ENCODE measurements at regions not wholly inside any gene's neighbourhood (a gene's known extent, or its start where the extent isn't known, plus 50 kb on each side); places are given as distances from the start of the nearest gene placed in this dataset.

DNA sequence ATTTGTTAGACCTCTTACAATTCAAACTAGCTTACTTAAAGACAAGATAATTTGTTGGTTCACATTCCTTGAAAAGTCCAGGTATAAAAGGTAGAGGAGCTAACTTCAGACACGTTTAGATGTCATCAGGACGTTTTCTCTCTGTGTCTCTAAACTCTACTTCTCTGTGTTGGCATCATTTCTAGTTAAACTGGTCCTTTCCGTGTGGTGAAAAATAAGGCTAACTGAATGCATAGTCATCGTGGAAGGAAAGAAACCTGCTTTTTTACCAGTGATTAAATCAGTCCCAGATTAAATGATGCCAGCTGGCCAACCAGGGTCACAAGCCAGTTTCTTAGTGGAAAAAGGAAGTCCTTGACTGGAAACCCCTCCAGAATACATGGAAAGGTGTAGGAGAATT is 168.4 kb upstream of the AHI1 start:
- H4K20me1 ChIP-seq (ENCODE audit: insufficient read depth, low read length) = no peaks in the 10 kb centered on the region
- H2AFZ ChIP-seq (ENCODE audit: low read depth, low read length) = no peak overlapping the region
- H3K9ac ChIP-seq (ENCODE audit: low read length) = no peak overlapping the region
- H3K36me3 ChIP-seq (replicated peaks; ENCODE audit: low read depth, low read length) = no peaks in the 10 kb centered on the region
- no peak overlapping the region for H3K4me3 ChIP-seq (ENCODE audit: low read length)
- TF ChIP-seq, protein P1, sequence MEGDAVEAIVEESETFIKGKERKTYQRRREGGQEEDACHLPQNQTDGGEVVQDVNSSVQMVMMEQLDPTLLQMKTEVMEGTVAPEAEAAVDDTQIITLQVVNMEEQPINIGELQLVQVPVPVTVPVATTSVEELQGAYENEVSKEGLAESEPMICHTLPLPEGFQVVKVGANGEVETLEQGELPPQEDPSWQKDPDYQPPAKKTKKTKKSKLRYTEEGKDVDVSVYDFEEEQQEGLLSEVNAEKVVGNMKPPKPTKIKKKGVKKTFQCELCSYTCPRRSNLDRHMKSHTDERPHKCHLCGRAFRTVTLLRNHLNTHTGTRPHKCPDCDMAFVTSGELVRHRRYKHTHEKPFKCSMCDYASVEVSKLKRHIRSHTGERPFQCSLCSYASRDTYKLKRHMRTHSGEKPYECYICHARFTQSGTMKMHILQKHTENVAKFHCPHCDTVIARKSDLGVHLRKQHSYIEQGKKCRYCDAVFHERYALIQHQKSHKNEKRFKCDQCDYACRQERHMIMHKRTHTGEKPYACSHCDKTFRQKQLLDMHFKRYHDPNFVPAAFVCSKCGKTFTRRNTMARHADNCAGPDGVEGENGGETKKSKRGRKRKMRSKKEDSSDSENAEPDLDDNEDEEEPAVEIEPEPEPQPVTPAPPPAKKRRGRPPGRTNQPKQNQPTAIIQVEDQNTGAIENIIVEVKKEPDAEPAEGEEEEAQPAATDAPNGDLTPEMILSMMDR (IDR thresholded peaks at IDR 0.05; ENCODE audit: low read depth, low read length) = no peak
- no peak for TF ChIP-seq EZH2phosphoT487 (IDR thresholded peaks at IDR 0.05; ENCODE audit: low read depth)
- no peak overlapping the region for H3K4me2 ChIP-seq (ENCODE audit: low read length)
- no peaks in the 10 kb centered on the region for H3K79me2 ChIP-seq (ENCODE audit: low read length)
- no peak overlapping the region for H3K27ac ChIP-seq (ENCODE audit: low read length)
- H3K9me3 ChIP-seq (ENCODE audit: insufficient read depth, low read length) = no peaks in the 10 kb centered on the region
- no peaks in the 10 kb centered on the region for H3K27me3 ChIP-seq (ENCODE audit: low read depth, low read length)
- H3K4me1 ChIP-seq (ENCODE audit: low read length) = no peaks in the 10 kb centered on the region

DNA sequence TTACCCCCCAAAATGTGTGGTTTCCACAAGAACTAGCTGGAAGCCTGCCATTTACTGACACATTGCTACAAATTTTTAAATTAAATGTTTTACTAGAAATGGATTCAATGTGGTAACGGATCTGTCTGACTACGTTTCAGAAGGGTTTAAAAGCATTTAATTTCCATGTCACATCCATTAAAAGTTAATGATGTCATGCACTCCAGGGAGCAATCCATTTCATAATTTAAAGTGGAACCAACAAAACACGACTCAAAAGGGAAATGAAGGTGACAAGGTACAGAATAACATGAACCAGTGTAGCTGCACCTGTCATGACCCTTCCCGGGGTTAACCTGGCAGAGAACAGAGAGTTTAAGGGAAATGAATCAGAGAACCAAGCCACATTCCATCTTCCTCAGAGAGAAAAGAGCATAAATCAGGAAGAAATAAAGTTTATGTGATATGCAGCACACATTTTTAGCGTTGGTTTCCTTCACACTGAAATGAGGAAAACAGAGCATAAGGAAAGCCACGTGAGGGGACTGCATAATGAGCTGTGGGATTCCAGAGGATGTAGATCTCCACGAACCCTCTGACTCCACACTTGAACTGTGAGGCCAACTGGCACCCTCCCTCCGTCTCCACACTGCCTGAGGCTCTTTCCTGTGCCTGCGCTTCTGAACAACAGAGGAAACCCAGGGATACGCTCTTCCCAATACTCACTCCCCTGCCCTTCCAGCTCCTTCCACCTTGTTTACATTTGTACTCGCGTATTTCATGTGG is 170.3 kb upstream of the AHI1 start:
- no peaks in the 10 kb centered on the region for H3K36me3 ChIP-seq (replicated peaks; ENCODE audit: low read depth, low read length)
- H3K4me1 ChIP-seq (ENCODE audit: low read length) = no peaks in the 10 kb centered on the region
- H2AFZ ChIP-seq (ENCODE audit: low read depth, low read length) = no peak overlapping the region
- no peak overlapping the region for H3K4me3 ChIP-seq (ENCODE audit: low read length)
- TF ChIP-seq, protein P1 (IDR thresholded peaks at IDR 0.05; ENCODE audit: low read depth, low read length) = no peak
- TF ChIP-seq EZH2phosphoT487 (IDR thresholded peaks at IDR 0.05; ENCODE audit: low read depth) = no peak
- H3K79me2 ChIP-seq (ENCODE audit: low read length) = no peaks in the 10 kb centered on the region
- no peaks in the 10 kb centered on the region for H3K9me3 ChIP-seq (ENCODE audit: insufficient read depth, low read length)
- no peak overlapping the region for H3K9ac ChIP-seq (ENCODE audit: low read length)
- H4K20me1 ChIP-seq (ENCODE audit: insufficient read depth, low read length) = no peaks in the 10 kb centered on the region
- H3K4me2 ChIP-seq (ENCODE audit: low read length) = no peak overlapping the region
- H3K27ac ChIP-seq (ENCODE audit: low read length) = no peak overlapping the region
- no peaks in the 10 kb centered on the region for H3K27me3 ChIP-seq (ENCODE audit: low read depth, low read length)

DNA sequence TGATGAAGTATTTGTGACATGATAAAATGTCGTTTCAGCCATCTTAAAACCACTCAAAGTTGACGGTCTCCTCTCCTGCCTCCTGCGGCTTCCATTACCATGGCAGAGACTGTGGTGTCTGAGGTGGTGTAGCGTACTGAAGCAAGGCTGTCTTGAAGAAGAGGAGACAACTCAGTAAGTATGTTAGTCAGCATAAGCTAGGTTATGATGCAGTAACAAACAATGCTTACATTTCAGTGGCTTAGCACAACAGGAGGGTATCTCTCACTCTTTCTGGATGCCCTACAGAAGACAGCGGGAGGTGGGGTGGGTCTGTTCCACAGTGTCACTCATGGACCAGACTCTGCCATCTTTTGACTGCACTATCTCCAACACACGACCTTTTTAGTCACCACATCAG is 174.7 kb upstream of the AHI1 start:
- H3K4me3 ChIP-seq (ENCODE audit: low read length) = no peak overlapping the region
- no peaks in the 10 kb centered on the region for H4K20me1 ChIP-seq (ENCODE audit: insufficient read depth, low read length)
- H3K36me3 ChIP-seq (replicated peaks; ENCODE audit: low read depth, low read length) = no peaks in the 10 kb centered on the region
- H3K9me3 ChIP-seq (ENCODE audit: insufficient read depth, low read length) = no peaks in the 10 kb centered on the region
- no peak overlapping the region for H3K27ac ChIP-seq (ENCODE audit: low read length)
- no peaks in the 10 kb centered on the region for H3K4me1 ChIP-seq (ENCODE audit: low read length)
- no peak overlapping the region for H3K4me2 ChIP-seq (ENCODE audit: low read length)
- H3K27me3 ChIP-seq (ENCODE audit: low read depth, low read length) = no peaks in the 10 kb centered on the region
- H3K79me2 ChIP-seq (ENCODE audit: low read length) = no peaks in the 10 kb centered on the region
- TF ChIP-seq, protein P1 (IDR thresholded peaks at IDR 0.05; ENCODE audit: low read depth, low read length) = no peak
- no peak for TF ChIP-seq EZH2phosphoT487 (IDR thresholded peaks at IDR 0.05; ENCODE audit: low read depth)
- no peak overlapping the region for H3K9ac ChIP-seq (ENCODE audit: low read length)
- H2AFZ ChIP-seq (ENCODE audit: low read depth, low read length) = no peak overlapping the region

DNA sequence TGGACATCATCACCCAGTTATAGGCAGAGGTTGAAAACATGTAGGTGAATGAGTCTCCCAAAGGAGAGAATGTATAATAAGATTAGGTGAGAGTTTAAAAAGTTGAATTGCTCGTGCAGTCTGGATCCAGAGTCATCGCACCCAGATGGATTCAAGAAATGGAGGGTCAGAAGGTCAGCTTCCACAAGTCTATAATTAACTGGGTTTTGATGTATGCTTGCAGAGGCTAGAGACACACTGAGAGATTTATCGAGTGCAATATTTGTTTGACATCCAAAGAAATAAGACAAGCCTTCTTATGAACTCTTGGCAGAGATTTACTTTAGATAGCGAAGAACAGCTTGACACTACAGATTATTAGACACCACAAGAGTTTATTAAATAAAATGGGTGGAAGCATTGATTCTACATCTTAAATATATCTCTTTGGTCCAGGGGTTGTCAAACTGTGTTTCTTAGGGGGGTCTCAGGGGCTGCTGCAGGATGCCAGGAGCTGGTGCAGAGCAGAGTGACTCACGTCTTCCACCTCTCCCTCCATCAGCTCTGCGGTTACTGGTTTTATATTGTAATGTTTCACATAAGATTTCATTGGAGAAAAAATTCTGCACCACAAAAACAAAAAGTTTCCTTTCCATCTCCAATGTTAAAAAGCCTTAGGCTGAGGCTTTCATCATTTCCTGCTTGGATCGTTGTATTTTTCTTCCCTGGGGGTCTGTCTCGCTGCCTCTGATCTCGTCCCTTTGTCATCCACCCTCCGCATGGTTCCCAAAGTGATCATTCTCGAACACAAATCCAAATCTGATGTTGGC is 176.2 kb upstream of the AHI1 start:
- H3K27me3 ChIP-seq (ENCODE audit: low read depth, low read length) = no peaks in the 10 kb centered on the region
- H3K36me3 ChIP-seq (replicated peaks; ENCODE audit: low read depth, low read length) = no peaks in the 10 kb centered on the region
- no peak overlapping the region for H3K4me3 ChIP-seq (ENCODE audit: low read length)
- no peaks in the 10 kb centered on the region for H3K4me1 ChIP-seq (ENCODE audit: low read length)
- H3K27ac ChIP-seq (ENCODE audit: low read length) = no peak overlapping the region
- H4K20me1 ChIP-seq (ENCODE audit: insufficient read depth, low read length) = no peaks in the 10 kb centered on the region
- TF ChIP-seq EZH2phosphoT487 (IDR thresholded peaks at IDR 0.05; ENCODE audit: low read depth) = no peak
- TF ChIP-seq, protein P1 (IDR thresholded peaks at IDR 0.05; ENCODE audit: low read depth, low read length) = no peak
- H3K9me3 ChIP-seq (ENCODE audit: insufficient read depth, low read length) = no peaks in the 10 kb centered on the region
- H3K4me2 ChIP-seq (ENCODE audit: low read length) = no peak overlapping the region
- no peak overlapping the region for H2AFZ ChIP-seq (ENCODE audit: low read depth, low read length)
- H3K9ac ChIP-seq (ENCODE audit: low read length) = no peak overlapping the region
- H3K79me2 ChIP-seq (ENCODE audit: low read length) = no peaks in the 10 kb centered on the region
